ENCODE measurements at regions not wholly inside any gene's neighbourhood (a gene's known extent, or its start where the extent isn't known, plus 50 kb on each side); places are given as distances from the start of the nearest gene placed in this dataset.

- no peak for ATAC-seq
- no peaks in the 10 kb centered on the region for H3K4me1 ChIP-seq
- DNase-seq: no peak
- H3K36me3 ChIP-seq (ENCODE audit: insufficient read depth in 1 of 2, low read depth in 1 of 2): no peaks in the 10 kb centered on the region
- no peak for TF ChIP-seq CTCF (IDR thresholded peaks at IDR 0.05)
- H3K27me3 ChIP-seq (ENCODE audit: insufficient read depth in 3 of 3, low read length in 2 of 3): no peaks in the 10 kb centered on the region
- no peak overlapping the region for H3K27ac ChIP-seq
- no peak overlapping the region for H3K4me3 ChIP-seq
- no peaks in the 10 kb centered on the region for H3K9me3 ChIP-seq
- 47 to 70% (median 62%) methylated on average over 1 of the region's 1 CpG for WGBS, 3 donors
- intact Hi-C loops (cut with DNase I): no loop called here
Measured at GRCh38 chr2:147688242-147688641, 156.6 kb upstream of the ACVR2A start.

GRCh38 chr2:147686365-147686764, 158.5 kb upstream of the ACVR2A start:
- intact Hi-C loops (cut with DNase I): no loop called here
- H3K27ac ChIP-seq: no peak overlapping the region
- 87 to 96% (median 91%) methylated on average over 15 to 21 of the region's 21 CpGs for WGBS, 3 donors
- no peaks in the 10 kb centered on the region for H3K4me1 ChIP-seq
- TF ChIP-seq CTCF (IDR thresholded peaks at IDR 0.05): no peak
- no peak overlapping the region for H3K4me3 ChIP-seq
- ATAC-seq: no peak
- H3K27me3 ChIP-seq (ENCODE audit: insufficient read depth in 3 of 3, low read length in 2 of 3): no peaks in the 10 kb centered on the region
- DNase-seq: no peak
- H3K36me3 ChIP-seq (ENCODE audit: insufficient read depth in 1 of 2, low read depth in 1 of 2): no peaks in the 10 kb centered on the region
- no peaks in the 10 kb centered on the region for H3K9me3 ChIP-seq

GRCh38 chr2:147684903-147685302, 159.9 kb upstream of the ACVR2A start:
- Histone ChIP-seq H3K4me1 (no peaks in the 10 kb centered on the region), H3K36me3 (ENCODE audit: insufficient read depth in 1 of 2, low read depth in 1 of 2) (no peaks in the 10 kb centered on the region), H3K27me3 (ENCODE audit: insufficient read depth in 3 of 3, low read length in 2 of 3) (no peaks in the 10 kb centered on the region), H3K4me3 (no peak overlapping the region), H3K27ac (no peak overlapping the region), H3K9me3 (no peaks in the 10 kb centered on the region)
- DNase-seq: no peak
- intact Hi-C loops (cut with DNase I): no loop called here
- 84 to 89% (median 86%) methylated on average over 4 of the region's 4 CpGs for WGBS, 3 donors
- TF ChIP-seq CTCF (IDR thresholded peaks at IDR 0.05): no peak
- ATAC-seq: no peak

DNA sequence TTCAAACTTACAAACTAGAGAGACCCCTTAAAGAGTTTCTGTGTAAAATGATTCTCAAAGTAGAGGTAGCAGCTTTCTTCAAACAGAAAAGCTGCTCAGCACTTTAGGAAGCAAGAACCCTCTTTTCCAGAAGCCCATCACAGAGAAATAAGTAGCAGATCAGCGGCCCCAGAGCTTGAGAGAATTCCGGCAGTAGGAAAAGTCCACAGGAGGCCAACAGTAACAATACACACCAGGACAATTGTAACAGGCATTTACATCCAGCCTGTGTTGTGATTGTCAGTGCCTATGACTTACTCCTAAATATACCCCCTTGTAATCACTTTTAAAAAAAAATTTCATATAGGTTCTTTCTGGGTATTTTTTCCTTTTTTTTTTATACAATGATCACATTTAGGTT, 161.4 kb upstream of the ACVR2A start:
- Histone ChIP-seq H3K36me3 (ENCODE audit: insufficient read depth in 1 of 2, low read depth in 1 of 2) (no peaks in the 10 kb centered on the region), H3K9me3 (no peaks in the 10 kb centered on the region), H3K27ac (no peak overlapping the region), H3K27me3 (ENCODE audit: insufficient read depth in 3 of 3, low read length in 2 of 3) (no peaks in the 10 kb centered on the region), H3K4me1 (no peaks in the 10 kb centered on the region), H3K4me3 (no peak overlapping the region)
- DNase-seq: no peak
- WGBS, 3 donors: 90 to 93% (median 92%) methylated on average over 2 of the region's 2 CpGs
- no peak for ATAC-seq
- intact Hi-C loops (cut with DNase I): no loop called here
- no peak for TF ChIP-seq CTCF (IDR thresholded peaks at IDR 0.05)

GRCh38 chr2:147681093-147681492, 163.7 kb upstream of the ACVR2A start:
- TF ChIP-seq CTCF (IDR thresholded peaks at IDR 0.05): no peak
- Histone ChIP-seq H3K36me3 (ENCODE audit: insufficient read depth in 1 of 2, low read depth in 1 of 2) (no peaks in the 10 kb centered on the region), H3K27ac (no peak overlapping the region), H3K27me3 (ENCODE audit: insufficient read depth in 3 of 3, low read length in 2 of 3) (no peaks in the 10 kb centered on the region), H3K4me1 (no peaks in the 10 kb centered on the region), H3K9me3 (no peaks in the 10 kb centered on the region), H3K4me3 (no peak overlapping the region)
- ATAC-seq: no peak
- DNase-seq: no peak
- intact Hi-C loops (cut with DNase I): no loop called here

Measured in psoas muscle (tissue), 7 donors.